ENCODE measurements at regions not wholly inside any gene's neighbourhood (a gene's known extent, or its start where the extent isn't known, plus 50 kb on each side); places are given as distances from the start of the nearest gene placed in this dataset.
"Not testable (repeated sequence)": the region's sequence is repeated elsewhere in the genome, so short reads cannot be mapped to it uniquely, and the experiment has no call there.

DNA sequence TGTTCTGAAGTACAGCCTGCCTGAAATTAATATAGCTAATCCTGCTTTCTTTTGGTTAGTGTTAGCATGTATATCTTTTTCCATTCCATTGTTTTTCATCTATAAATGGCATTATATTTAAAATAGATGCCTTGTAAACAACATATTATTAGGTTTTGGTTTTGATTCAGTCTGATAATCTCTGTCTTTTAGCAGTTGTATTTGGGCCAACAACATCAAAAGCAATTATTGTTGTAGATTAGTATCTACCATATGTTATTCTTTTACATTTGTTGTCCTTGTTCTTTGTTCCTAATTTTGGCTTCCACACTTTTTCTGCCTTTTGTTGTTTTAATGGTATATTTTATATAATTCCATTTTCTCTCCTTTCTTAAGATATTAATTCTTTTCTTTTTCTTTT, 678.2 kb upstream of the PRMT6 start:
- ChIA-PET POLR2A (no interaction called here), CTCF (no interaction called here)
- no peaks in the 10 kb centered on the region for H3K4me1 ChIP-seq (ENCODE audit: control extremely low read depth in 1 of 4, control insufficient read depth in 4 of 4, insufficient read depth in 4 of 4, low read length in 3 of 4)
- DNase-seq, result no peak
- H3K9me3 ChIP-seq (ENCODE audit: control extremely low read depth in 1 of 5, control insufficient read depth in 4 of 5, insufficient read depth in 2 of 5, low read depth in 1 of 5, low read length in 4 of 5), result no peaks in the 10 kb centered on the region
- H3K27me3 ChIP-seq (replicated peaks in 2 of 5; ENCODE audit: control insufficient read depth in 4 of 5, insufficient read depth in 5 of 5, low read length in 4 of 5), result no peaks in the 10 kb centered on the region
- no peaks in the 10 kb centered on the region for H3K36me3 ChIP-seq (ENCODE audit: control insufficient read depth in 4 of 4, insufficient read depth in 4 of 4, low read length in 3 of 4)
- no peak overlapping the region for H3K27ac ChIP-seq (ENCODE audit: insufficient read depth in 1 of 2, low read depth in 1 of 2, low read length in 2 of 2, poor library complexity in 1 of 2, severe bottlenecking in 2 of 2)
- no peak overlapping the region for H3K4me3 ChIP-seq (ENCODE audit: control insufficient read depth in 1 of 7, extremely low read depth in 1 of 7, insufficient read depth in 4 of 7, low read depth in 2 of 7, low read length in 6 of 7)

DNA sequence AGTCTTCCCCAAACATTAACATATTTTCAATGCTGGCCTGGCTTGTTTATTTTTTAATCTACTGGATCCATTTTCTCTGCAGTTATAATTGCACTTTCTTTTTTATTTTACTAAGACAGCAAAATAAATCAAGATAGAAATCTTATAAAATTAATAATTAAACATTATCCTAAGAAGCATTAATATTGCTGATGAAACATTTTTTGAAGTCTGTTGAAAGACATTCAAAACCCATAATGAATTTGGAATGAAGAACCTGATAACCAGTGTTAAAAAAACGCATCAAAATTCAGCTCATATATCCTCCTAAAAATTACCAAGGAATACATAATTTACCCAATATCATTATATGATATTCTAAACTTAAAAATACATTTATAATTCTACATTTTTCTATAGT, 675.7 kb upstream of the PRMT6 start:
- POLR2A ChIA-PET, result no interaction called here
- CTCF ChIA-PET, result no interaction called here
- H3K27ac ChIP-seq (ENCODE audit: insufficient read depth in 1 of 2, low read depth in 1 of 2, low read length in 2 of 2, poor library complexity in 1 of 2, severe bottlenecking in 2 of 2), result no peak overlapping the region
- WGBS (ENCODE audit: insufficient coverage), result no CpG with 5 or more reads among the region's 1 CpG
- H3K4me1 ChIP-seq (ENCODE audit: control extremely low read depth in 1 of 4, control insufficient read depth in 4 of 4, insufficient read depth in 4 of 4, low read length in 3 of 4), result no peaks in the 10 kb centered on the region
- H3K9me3 ChIP-seq (ENCODE audit: control extremely low read depth in 1 of 5, control insufficient read depth in 4 of 5, insufficient read depth in 2 of 5, low read depth in 1 of 5, low read length in 4 of 5), result peaks cover 0 to 3% (median 0%) of the 10 kb centered on the region in 5 experiments
- no peak for DNase-seq
- H3K27me3 ChIP-seq (replicated peaks in 2 of 5; ENCODE audit: control insufficient read depth in 4 of 5, insufficient read depth in 5 of 5, low read length in 4 of 5), result no peaks in the 10 kb centered on the region
- H3K36me3 ChIP-seq (ENCODE audit: control insufficient read depth in 4 of 4, insufficient read depth in 4 of 4, low read length in 3 of 4), result no peaks in the 10 kb centered on the region
- H3K4me3 ChIP-seq (ENCODE audit: control insufficient read depth in 1 of 7, extremely low read depth in 1 of 7, insufficient read depth in 4 of 7, low read depth in 2 of 7, low read length in 6 of 7), result no peak overlapping the region

DNA sequence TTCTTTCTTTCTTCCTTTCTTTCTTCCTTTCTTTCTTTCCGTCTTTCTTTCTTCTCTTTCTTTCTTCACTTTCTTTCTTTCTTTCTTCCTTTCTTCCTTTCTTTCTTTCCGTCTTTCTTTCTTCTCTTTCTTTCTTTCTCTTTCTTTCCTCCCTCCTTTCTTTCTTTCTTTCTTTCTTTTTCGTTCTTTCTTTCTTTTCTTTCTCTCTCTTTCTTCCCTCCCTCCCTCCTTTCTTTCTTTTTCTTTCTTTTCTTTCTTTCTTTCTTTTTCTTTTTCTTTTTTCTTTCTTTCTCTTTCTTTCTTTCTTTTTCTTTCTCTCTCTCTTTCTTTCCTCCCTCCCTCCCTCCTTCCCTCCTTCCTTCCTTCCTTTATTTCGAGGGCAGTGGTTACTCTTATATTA, 667.3 kb upstream of the PRMT6 start:
- WGBS (ENCODE audit: insufficient coverage), result 90% methylated on average over 3 of the region's 4 CpGs
- POLR2A ChIA-PET; DNase-seq; H3K4me1 ChIP-seq (ENCODE audit: control extremely low read depth in 1 of 4, control insufficient read depth in 4 of 4, insufficient read depth in 4 of 4, low read length in 3 of 4); CTCF ChIA-PET; H3K36me3 ChIP-seq (ENCODE audit: control insufficient read depth in 4 of 4, insufficient read depth in 4 of 4, low read length in 3 of 4); H3K27me3 ChIP-seq (replicated peaks in 2 of 5; ENCODE audit: control insufficient read depth in 4 of 5, insufficient read depth in 5 of 5, low read length in 4 of 5); H3K9me3 ChIP-seq (ENCODE audit: control extremely low read depth in 1 of 5, control insufficient read depth in 4 of 5, insufficient read depth in 2 of 5, low read depth in 1 of 5, low read length in 4 of 5); H3K4me3 ChIP-seq (ENCODE audit: control insufficient read depth in 1 of 7, extremely low read depth in 1 of 7, insufficient read depth in 4 of 7, low read depth in 2 of 7, low read length in 6 of 7); H3K27ac ChIP-seq (ENCODE audit: insufficient read depth in 1 of 2, low read depth in 1 of 2, low read length in 2 of 2, poor library complexity in 1 of 2, severe bottlenecking in 2 of 2): not testable (repeated sequence)

DNA sequence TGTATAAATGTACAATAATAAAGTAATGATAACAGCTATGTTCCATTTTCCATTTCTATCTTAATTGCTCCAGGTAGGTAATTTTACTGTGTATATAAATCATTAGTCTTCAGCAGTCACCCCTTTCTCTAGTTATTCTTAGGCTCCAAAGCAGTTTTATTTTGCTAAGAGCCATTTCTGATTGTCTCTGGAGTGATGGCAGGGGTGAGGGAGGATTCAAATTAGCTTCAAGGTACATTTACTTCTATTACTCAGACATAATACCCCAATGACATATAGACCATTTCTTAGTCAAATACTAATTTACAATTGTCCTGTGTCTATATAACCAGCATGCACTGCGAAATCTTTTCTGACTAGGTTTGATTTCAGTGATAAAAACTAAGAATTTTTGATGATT, 663.4 kb upstream of the PRMT6 start:
- H3K27me3 ChIP-seq (replicated peaks in 2 of 5; ENCODE audit: control insufficient read depth in 4 of 5, insufficient read depth in 5 of 5, low read length in 4 of 5), result no peaks in the 10 kb centered on the region
- no CpG with 5 or more reads among the region's 1 CpG for WGBS (ENCODE audit: insufficient coverage)
- no peak for DNase-seq
- H3K36me3 ChIP-seq (ENCODE audit: control insufficient read depth in 4 of 4, insufficient read depth in 4 of 4, low read length in 3 of 4), result no peaks in the 10 kb centered on the region
- H3K4me3 ChIP-seq (ENCODE audit: control insufficient read depth in 1 of 7, extremely low read depth in 1 of 7, insufficient read depth in 4 of 7, low read depth in 2 of 7, low read length in 6 of 7), result no peak overlapping the region
- no peak overlapping the region for H3K27ac ChIP-seq (ENCODE audit: insufficient read depth in 1 of 2, low read depth in 1 of 2, low read length in 2 of 2, poor library complexity in 1 of 2, severe bottlenecking in 2 of 2)
- no peaks in the 10 kb centered on the region for H3K9me3 ChIP-seq (ENCODE audit: control extremely low read depth in 1 of 5, control insufficient read depth in 4 of 5, insufficient read depth in 2 of 5, low read depth in 1 of 5, low read length in 4 of 5)
- ChIA-PET POLR2A (no interaction called here), CTCF (no interaction called here)
- no peaks in the 10 kb centered on the region for H3K4me1 ChIP-seq (ENCODE audit: control extremely low read depth in 1 of 4, control insufficient read depth in 4 of 4, insufficient read depth in 4 of 4, low read length in 3 of 4)

DNA sequence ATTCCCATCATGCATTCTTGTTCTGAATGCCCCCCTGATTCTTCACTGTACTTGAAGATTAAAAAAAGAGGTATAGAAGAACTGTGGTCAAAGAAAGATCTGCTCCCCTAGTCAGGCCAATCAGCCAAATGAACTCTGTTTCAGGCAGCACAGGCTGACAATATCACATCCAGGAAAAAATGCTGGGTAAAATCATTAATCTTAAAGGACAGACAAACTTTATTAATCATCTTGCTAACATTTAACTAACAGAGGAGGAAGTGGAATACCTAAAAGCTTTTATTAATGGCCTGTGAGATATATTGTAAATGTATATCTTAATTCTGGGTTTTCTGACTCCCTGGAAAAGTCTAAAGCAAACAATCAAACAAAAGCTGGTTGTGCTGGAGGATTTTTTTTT, 660.5 kb upstream of the PRMT6 start:
- Histone ChIP-seq H3K4me3 (ENCODE audit: control insufficient read depth in 1 of 7, extremely low read depth in 1 of 7, insufficient read depth in 4 of 7, low read depth in 2 of 7, low read length in 6 of 7) (no peak overlapping the region), H3K27ac (ENCODE audit: insufficient read depth in 1 of 2, low read depth in 1 of 2, low read length in 2 of 2, poor library complexity in 1 of 2, severe bottlenecking in 2 of 2) (no peak overlapping the region), H3K27me3 (replicated peaks in 2 of 5; ENCODE audit: control insufficient read depth in 4 of 5, insufficient read depth in 5 of 5, low read length in 4 of 5) (no peaks in the 10 kb centered on the region), H3K9me3 (ENCODE audit: control extremely low read depth in 1 of 5, control insufficient read depth in 4 of 5, insufficient read depth in 2 of 5, low read depth in 1 of 5, low read length in 4 of 5) (no peaks in the 10 kb centered on the region), H3K36me3 (ENCODE audit: control insufficient read depth in 4 of 4, insufficient read depth in 4 of 4, low read length in 3 of 4) (no peaks in the 10 kb centered on the region), H3K4me1 (ENCODE audit: control extremely low read depth in 1 of 4, control insufficient read depth in 4 of 4, insufficient read depth in 4 of 4, low read length in 3 of 4) (no peaks in the 10 kb centered on the region)
- DNase-seq, result no peak
- POLR2A ChIA-PET, result no interaction called here
- CTCF ChIA-PET, result no interaction called here

DNA sequence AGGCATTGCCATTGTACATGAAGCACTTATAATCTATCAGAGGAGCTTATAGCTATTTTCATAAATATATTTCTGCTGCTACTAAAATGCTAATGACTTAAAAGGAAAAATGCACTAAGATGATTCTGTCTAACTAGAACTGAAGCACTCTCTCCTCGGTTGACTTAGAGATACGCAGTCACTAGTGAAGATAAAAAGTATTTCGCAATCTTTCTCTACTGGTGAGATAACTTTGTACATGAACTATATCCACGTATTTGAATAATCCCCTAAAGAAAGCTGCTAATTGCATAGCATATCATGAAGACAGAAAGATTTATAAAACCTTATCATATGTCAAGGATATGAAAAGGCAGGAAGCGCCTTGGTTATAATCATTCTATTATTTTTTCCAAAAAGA, 658.1 kb upstream of the PRMT6 start:
- ChIA-PET POLR2A (no interaction called here), CTCF (no interaction called here)
- H3K4me1 ChIP-seq (ENCODE audit: control extremely low read depth in 1 of 4, control insufficient read depth in 4 of 4, insufficient read depth in 4 of 4, low read length in 3 of 4), result no peaks in the 10 kb centered on the region
- WGBS (ENCODE audit: insufficient coverage), result no CpG with 5 or more reads among the region's 5 CpGs
- no peaks in the 10 kb centered on the region for H3K27me3 ChIP-seq (replicated peaks in 2 of 5; ENCODE audit: control insufficient read depth in 4 of 5, insufficient read depth in 5 of 5, low read length in 4 of 5)
- DNase-seq, result no peak
- H3K27ac ChIP-seq (ENCODE audit: insufficient read depth in 1 of 2, low read depth in 1 of 2, low read length in 2 of 2, poor library complexity in 1 of 2, severe bottlenecking in 2 of 2), result no peak overlapping the region
- no peaks in the 10 kb centered on the region for H3K36me3 ChIP-seq (ENCODE audit: control insufficient read depth in 4 of 4, insufficient read depth in 4 of 4, low read length in 3 of 4)
- no peak overlapping the region for H3K4me3 ChIP-seq (ENCODE audit: control insufficient read depth in 1 of 7, extremely low read depth in 1 of 7, insufficient read depth in 4 of 7, low read depth in 2 of 7, low read length in 6 of 7)
- H3K9me3 ChIP-seq (ENCODE audit: control extremely low read depth in 1 of 5, control insufficient read depth in 4 of 5, insufficient read depth in 2 of 5, low read depth in 1 of 5, low read length in 4 of 5), result no peaks in the 10 kb centered on the region

DNA sequence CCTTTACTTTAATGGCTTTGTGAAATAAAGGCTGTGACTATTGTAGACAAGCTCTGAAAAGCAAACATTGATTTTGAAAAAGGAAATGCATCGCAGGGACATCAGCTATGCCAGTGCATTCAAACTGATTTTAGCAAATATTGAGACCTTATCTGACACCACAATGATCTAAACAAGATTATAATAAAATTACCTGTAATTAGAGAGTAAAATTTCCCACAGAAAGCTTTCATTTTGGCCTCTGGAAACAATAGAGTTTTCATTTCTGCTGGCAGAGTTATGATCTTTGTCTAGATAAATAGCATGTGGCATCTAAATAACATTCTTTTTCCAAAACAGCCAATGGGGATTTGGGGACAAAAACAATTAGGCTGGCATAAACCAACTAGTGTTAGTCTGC, 650.4 kb upstream of the PRMT6 start:
- Histone ChIP-seq H3K4me3 (ENCODE audit: control insufficient read depth in 1 of 7, extremely low read depth in 1 of 7, insufficient read depth in 4 of 7, low read depth in 2 of 7, low read length in 6 of 7) (no peak overlapping the region), H3K9me3 (ENCODE audit: control extremely low read depth in 1 of 5, control insufficient read depth in 4 of 5, insufficient read depth in 2 of 5, low read depth in 1 of 5, low read length in 4 of 5) (no peaks in the 10 kb centered on the region), H3K27ac (ENCODE audit: insufficient read depth in 1 of 2, low read depth in 1 of 2, low read length in 2 of 2, poor library complexity in 1 of 2, severe bottlenecking in 2 of 2) (no peak overlapping the region), H3K27me3 (replicated peaks in 2 of 5; ENCODE audit: control insufficient read depth in 4 of 5, insufficient read depth in 5 of 5, low read length in 4 of 5) (no peaks in the 10 kb centered on the region), H3K4me1 (ENCODE audit: control extremely low read depth in 1 of 4, control insufficient read depth in 4 of 4, insufficient read depth in 4 of 4, low read length in 3 of 4) (no peaks in the 10 kb centered on the region), H3K36me3 (ENCODE audit: control insufficient read depth in 4 of 4, insufficient read depth in 4 of 4, low read length in 3 of 4) (no peaks in the 10 kb centered on the region)
- no CpG with 5 or more reads among the region's 1 CpG for WGBS (ENCODE audit: insufficient coverage)
- ChIA-PET POLR2A (no interaction called here), CTCF (no interaction called here)
- no peak for DNase-seq

DNA sequence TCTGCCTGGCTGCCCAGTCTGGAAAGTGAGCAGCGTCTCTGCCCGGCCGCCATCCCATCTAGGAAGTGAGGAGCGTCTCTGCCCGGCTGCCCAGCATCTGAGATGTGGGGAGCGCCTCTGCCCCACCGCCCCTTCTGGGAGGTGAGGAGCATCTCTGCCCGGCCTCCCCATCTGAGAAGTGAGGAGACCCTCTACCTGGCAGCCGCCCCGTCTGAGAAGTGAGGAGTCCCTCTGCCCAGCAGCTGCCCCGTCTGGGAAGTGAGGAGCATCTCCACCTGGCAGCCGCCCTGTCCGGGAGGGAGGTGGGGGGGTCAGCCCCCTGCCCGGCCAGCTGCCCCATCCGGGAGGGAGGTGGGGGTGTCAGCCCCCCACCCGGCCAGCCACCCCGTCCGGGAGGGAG, 644.2 kb upstream of the PRMT6 start:
- WGBS (ENCODE audit: insufficient coverage), result 96% methylated on average over 7 of the region's 18 CpGs
- CTCF ChIA-PET, result not testable (repeated sequence)

More for the DNA sequence above, 644.2 kb upstream of the PRMT6 start:
- H3K9me3 ChIP-seq (ENCODE audit: control extremely low read depth in 1 of 5, control insufficient read depth in 4 of 5, insufficient read depth in 2 of 5, low read depth in 1 of 5, low read length in 4 of 5); H3K27me3 ChIP-seq (replicated peaks in 2 of 5; ENCODE audit: control insufficient read depth in 4 of 5, insufficient read depth in 5 of 5, low read length in 4 of 5); DNase-seq; H3K4me1 ChIP-seq (ENCODE audit: control extremely low read depth in 1 of 4, control insufficient read depth in 4 of 4, insufficient read depth in 4 of 4, low read length in 3 of 4); H3K36me3 ChIP-seq (ENCODE audit: control insufficient read depth in 4 of 4, insufficient read depth in 4 of 4, low read length in 3 of 4); POLR2A ChIA-PET; H3K27ac ChIP-seq (ENCODE audit: insufficient read depth in 1 of 2, low read depth in 1 of 2, low read length in 2 of 2, poor library complexity in 1 of 2, severe bottlenecking in 2 of 2); H3K4me3 ChIP-seq (ENCODE audit: control insufficient read depth in 1 of 7, extremely low read depth in 1 of 7, insufficient read depth in 4 of 7, low read depth in 2 of 7, low read length in 6 of 7): not testable (repeated sequence)
